MM.1S (cell line): ENCODE measurements at regions not wholly inside any gene's neighbourhood (a gene's known extent, or its start where the extent isn't known, plus 50 kb on each side); places are given as distances from the start of the nearest gene placed in this dataset.

ENCODE experiments used
- DNase-seq: peaks from one replicate; pipeline ENCODE4 v3.0.0-alpha.2; 2015
- H2AFZ ChIP-seq: fragments of 300-600 bp; sonication (generic); 2 replicates; pipeline ENCODE4 v1.6.0; 2016; ENCODE audit warnings: antibody characterized with exemption, low read length
- H3F3A ChIP-seq: fragments of 300-600 bp; sonication (generic); 2 replicates; pipeline ENCODE4 v1.6.1; 2016; ENCODE audit warnings: mild to moderate bottlenecking, antibody characterized with exemption, low read length, moderate library complexity, mixed read lengths; ENCODE audit not compliant: insufficient read depth
- H3K27ac ChIP-seq: fragments of 300-600 bp; sonication (generic); 2 replicates; pipeline ENCODE4 v1.5.1; 2016; ENCODE audit warnings: mild to moderate bottlenecking, low read length
- H3K27me3 ChIP-seq: fragments of 300-600 bp; sonication (generic); replicated peaks from 2 replicates; pipeline ENCODE4 v1.6.0; 2016; ENCODE audit warnings: low read length; ENCODE audit not compliant: insufficient read depth
- H3K36me3 ChIP-seq: fragments of 300-600 bp; sonication (generic); replicated peaks from 2 replicates; pipeline ENCODE4 v1.6.1; 2016; ENCODE audit warnings: mild to moderate bottlenecking, low read length, mixed read lengths; ENCODE audit not compliant: insufficient read depth
- H3K4me1 ChIP-seq: fragments of 300-600 bp; sonication (generic); 2 replicates; pipeline ENCODE4 v1.6.1; 2016; ENCODE audit warnings: low read length, mixed read lengths
- H3K4me2 ChIP-seq: fragments of 300-600 bp; sonication (generic); 2 replicates; pipeline ENCODE4 v1.6.0; 2016; ENCODE audit warnings: low read depth, low read length
- H3K4me3 ChIP-seq: fragments of 300-600 bp; sonication (generic); 2 replicates; pipeline ENCODE4 v1.5.1; 2016; ENCODE audit warnings: low read length, mixed read lengths
- H3K79me2 ChIP-seq: fragments of 300-600 bp; sonication (generic); 2 replicates; pipeline ENCODE4 v1.6.1; 2016; ENCODE audit warnings: mixed run types, low read length, mixed read lengths
- H3K9ac ChIP-seq: fragments of 300-600 bp; sonication (generic); 2 replicates; pipeline ENCODE4 v1.6.1; 2016; ENCODE audit warnings: low read length, mixed read lengths
- H3K9me2 ChIP-seq: fragments of 300-600 bp; sonication (generic); replicated peaks from 2 replicates; pipeline ENCODE4 v1.6.1; 2016; ENCODE audit warnings: mild to moderate bottlenecking, low read length, mixed read lengths; ENCODE audit not compliant: insufficient read depth
- H3K9me3 ChIP-seq: fragments of 300-600 bp; sonication (generic); replicated peaks from 2 replicates; pipeline ENCODE4 v1.6.1; 2016; ENCODE audit warnings: mild to moderate bottlenecking, low read length, mixed read lengths; ENCODE audit not compliant: insufficient read depth
- H4K20me1 ChIP-seq: fragments of 300-600 bp; sonication (generic); 2 replicates; pipeline ENCODE4 v1.6.1; 2016; ENCODE audit warnings: mild to moderate bottlenecking, low read length, moderate library complexity, mixed read lengths; ENCODE audit not compliant: insufficient read depth
- CTCF ChIP-seq: fragments of 300-600 bp; sonication (generic); IDR thresholded peaks from 2 replicates; pipeline ENCODE4 v1.5.1; 2016; ENCODE audit warnings: antibody characterized with exemption, low read length, mixed read lengths
- EZH2 ChIP-seq: fragments of 300-600 bp; sonication (generic); optimal IDR thresholded peaks from 2 replicates; pipeline ENCODE3; 2017; ENCODE audit warnings: low read depth, mild to moderate bottlenecking, antibody characterized with exemption, low read length, mixed read lengths
- EZH2phosphoT487 ChIP-seq: fragments of 300-600 bp; sonication (generic); IDR thresholded peaks from 2 replicates; pipeline ENCODE4 v1.6.1; 2018; ENCODE audit warnings: antibody characterized with exemption, low read length

DNA sequence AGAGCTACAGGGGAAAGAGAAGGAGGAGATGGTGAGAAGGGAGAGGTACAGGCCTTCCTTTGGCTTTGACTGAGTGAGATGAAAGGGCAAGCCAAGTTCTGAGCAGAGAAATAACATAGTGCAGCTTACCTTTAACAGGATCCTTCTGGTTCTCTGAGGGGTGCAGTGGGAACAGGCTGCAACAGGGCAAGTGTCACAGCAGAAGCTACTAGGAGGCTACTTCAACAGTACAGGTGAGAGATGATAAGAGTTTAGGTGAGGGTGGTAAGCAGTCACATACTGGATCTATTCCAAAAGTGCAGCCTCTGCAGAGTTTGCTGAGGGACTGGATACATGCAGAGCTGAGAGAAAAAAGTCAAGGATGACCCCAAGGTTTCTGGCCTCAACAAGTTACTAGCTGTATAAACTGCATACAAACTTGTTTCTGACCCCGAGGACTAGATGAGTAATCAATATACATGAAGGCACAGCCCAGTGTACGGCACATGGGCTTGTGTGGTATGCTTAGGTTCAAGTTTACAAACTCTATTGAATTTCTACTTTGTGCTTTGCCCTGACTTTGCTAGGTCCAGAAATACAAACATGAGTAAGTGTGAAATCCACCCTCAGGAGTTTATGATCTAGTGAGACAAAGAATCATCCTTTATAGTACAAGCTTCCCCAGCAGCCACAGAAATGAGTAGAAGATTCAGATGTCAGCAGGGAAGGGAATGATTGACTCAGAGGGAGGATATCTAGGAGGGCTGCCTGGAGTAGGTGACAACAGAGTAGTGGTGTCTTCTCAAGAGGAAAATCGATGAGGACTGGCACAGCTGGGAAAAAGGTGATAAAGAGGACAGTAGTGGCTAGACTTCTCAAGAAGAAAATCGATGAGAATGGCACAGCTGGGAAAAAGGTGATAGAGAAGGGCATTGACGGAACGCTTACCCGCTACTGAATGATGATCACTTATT lies 78.2 kb upstream of the TJP1 start:
- Histone ChIP-seq H3K79me2 (no peaks in the 10 kb centered on the region), H3K9ac (no peak overlapping the region), H3K9me3 (no peaks in the 10 kb centered on the region), H3K36me3 (no peaks in the 10 kb centered on the region), H3K9me2 (no peaks in the 10 kb centered on the region), H3K4me3 (no peak overlapping the region), H3K4me2 (no peak overlapping the region), H3K27ac (no peak overlapping the region), H4K20me1 (no peaks in the 10 kb centered on the region), H3K27me3 (no peaks in the 10 kb centered on the region), H2AFZ (no peak overlapping the region), H3F3A (no peaks in the 10 kb centered on the region), H3K4me1 (no peaks in the 10 kb centered on the region)
- no peak for DNase-seq
- TF ChIP-seq EZH2phosphoT487: no peak
- TF ChIP-seq EZH2: no peak
- TF ChIP-seq CTCF: no peak

GRCh38 chr15:29896062-29896461 lies 73.8 kb upstream of the TJP1 start:
- no peaks in the 10 kb centered on the region for H3F3A ChIP-seq
- no peak overlapping the region for H3K4me3 ChIP-seq
- no peak for TF ChIP-seq CTCF
- no peak for TF ChIP-seq EZH2phosphoT487
- TF ChIP-seq EZH2: no peak
- no peak overlapping the region for H2AFZ ChIP-seq
- H3K9me3 ChIP-seq: no peaks in the 10 kb centered on the region
- H3K79me2 ChIP-seq: no peaks in the 10 kb centered on the region
- H3K9ac ChIP-seq: no peak overlapping the region
- no peak overlapping the region for H3K4me2 ChIP-seq
- H3K4me1 ChIP-seq: no peaks in the 10 kb centered on the region
- H3K27me3 ChIP-seq: no peaks in the 10 kb centered on the region
- no peaks in the 10 kb centered on the region for H4K20me1 ChIP-seq
- no peaks in the 10 kb centered on the region for H3K36me3 ChIP-seq
- H3K9me2 ChIP-seq: no peaks in the 10 kb centered on the region
- no peak overlapping the region for H3K27ac ChIP-seq
- DNase-seq: no peak

DNA sequence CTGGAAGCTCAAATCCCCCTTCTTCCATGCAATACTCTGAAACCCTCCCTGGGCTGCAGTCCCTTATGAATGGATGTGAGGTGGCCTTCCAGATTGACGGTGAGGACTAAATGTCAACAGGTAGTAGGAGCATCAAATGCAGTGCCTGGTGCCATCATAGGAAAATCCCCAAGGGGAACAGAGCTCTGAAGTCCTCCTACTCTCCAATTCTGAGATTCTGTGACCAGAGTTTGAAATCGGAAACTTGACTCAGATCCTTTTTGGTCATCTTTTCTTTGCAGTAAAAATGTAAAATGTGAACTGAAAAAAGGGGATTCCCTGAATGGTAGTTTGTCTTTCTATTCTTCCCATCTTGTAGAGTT lies 68.8 kb upstream of the TJP1 start:
- H3K9ac ChIP-seq: no peak overlapping the region
- no peak overlapping the region for H2AFZ ChIP-seq
- H4K20me1 ChIP-seq: no peaks in the 10 kb centered on the region
- no peaks in the 10 kb centered on the region for H3K4me1 ChIP-seq
- no peaks in the 10 kb centered on the region for H3K79me2 ChIP-seq
- H3K4me3 ChIP-seq: no peak overlapping the region
- H3K9me3 ChIP-seq: no peaks in the 10 kb centered on the region
- no peak for DNase-seq
- H3K36me3 ChIP-seq: no peaks in the 10 kb centered on the region
- TF ChIP-seq EZH2phosphoT487 (no peak), EZH2 (no peak)
- H3K4me2 ChIP-seq: no peak overlapping the region
- no peaks in the 10 kb centered on the region for H3K27me3 ChIP-seq
- no peak overlapping the region for H3K27ac ChIP-seq
- H3K9me2 ChIP-seq: no peaks in the 10 kb centered on the region
- H3F3A ChIP-seq: no peaks in the 10 kb centered on the region
